ENCODE measurements at regions not wholly inside any gene's neighbourhood (a gene's known extent, or its start where the extent isn't known, plus 50 kb on each side); places are given as distances from the start of the nearest gene placed in this dataset.

DNA sequence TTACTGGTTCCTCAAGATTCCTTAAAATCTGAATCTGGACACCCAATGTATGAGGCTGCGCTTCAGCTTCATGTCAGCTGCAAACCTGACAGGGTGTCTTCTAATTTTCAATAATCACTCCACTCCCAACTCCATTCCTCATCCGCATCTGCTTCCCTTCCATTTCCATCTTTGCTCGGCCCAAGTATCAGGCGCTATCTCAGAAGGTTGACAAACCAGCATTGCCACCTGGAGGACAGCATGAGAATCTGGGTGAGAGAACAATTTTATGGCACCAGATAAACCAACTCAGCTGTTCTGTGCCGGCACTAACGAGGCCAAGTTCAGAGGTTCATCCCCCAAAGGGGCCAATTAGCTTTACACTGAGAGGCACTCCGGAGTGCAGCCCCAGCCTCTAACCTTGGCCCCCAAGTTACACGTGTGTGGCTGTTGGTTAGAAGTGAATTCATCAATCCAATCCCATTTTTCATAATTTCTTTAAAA is 79.1 kb upstream of the LMO2 start (continued):
- TF ChIP-seq, protein P1, sequence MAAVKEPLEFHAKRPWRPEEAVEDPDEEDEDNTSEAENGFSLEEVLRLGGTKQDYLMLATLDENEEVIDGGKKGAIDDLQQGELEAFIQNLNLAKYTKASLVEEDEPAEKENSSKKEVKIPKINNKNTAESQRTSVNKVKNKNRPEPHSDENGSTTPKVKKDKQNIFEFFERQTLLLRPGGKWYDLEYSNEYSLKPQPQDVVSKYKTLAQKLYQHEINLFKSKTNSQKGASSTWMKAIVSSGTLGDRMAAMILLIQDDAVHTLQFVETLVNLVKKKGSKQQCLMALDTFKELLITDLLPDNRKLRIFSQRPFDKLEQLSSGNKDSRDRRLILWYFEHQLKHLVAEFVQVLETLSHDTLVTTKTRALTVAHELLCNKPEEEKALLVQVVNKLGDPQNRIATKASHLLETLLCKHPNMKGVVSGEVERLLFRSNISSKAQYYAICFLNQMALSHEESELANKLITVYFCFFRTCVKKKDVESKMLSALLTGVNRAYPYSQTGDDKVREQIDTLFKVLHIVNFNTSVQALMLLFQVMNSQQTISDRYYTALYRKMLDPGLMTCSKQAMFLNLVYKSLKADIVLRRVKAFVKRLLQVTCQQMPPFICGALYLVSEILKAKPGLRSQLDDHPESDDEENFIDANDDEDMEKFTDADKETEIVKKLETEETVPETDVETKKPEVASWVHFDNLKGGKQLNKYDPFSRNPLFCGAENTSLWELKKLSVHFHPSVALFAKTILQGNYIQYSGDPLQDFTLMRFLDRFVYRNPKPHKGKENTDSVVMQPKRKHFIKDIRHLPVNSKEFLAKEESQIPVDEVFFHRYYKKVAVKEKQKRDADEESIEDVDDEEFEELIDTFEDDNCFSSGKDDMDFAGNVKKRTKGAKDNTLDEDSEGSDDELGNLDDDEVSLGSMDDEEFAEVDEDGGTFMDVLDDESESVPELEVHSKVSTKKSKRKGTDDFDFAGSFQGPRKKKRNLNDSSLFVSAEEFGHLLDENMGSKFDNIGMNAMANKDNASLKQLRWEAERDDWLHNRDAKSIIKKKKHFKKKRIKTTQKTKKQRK (IDR thresholded peaks at IDR 0.05; ENCODE audit: borderline replicate concordance, low read depth, low read length), result no peak
- TF ChIP-seq ZNF239 (CRISPR knock-in tag; IDR thresholded peaks at IDR 0.05), result no peak
- no peak for TF ChIP-seq RBBP5 (IDR thresholded peaks at IDR 0.05; ENCODE audit: borderline replicate concordance, insufficient read depth, low read length, poor library complexity, severe bottlenecking)
- no peak for TF ChIP-seq ZNF212 (CRISPR knock-in tag; IDR thresholded peaks at IDR 0.05)
- TF ChIP-seq CHD4 (IDR thresholded peaks at IDR 0.05; ENCODE audit: insufficient read depth, insufficient replicate concordance, low read depth, low read length, poor library complexity, severe bottlenecking), result no peak
- no peak for TF ChIP-seq EHMT2 (IDR thresholded peaks at IDR 0.05)
- TF ChIP-seq, protein P2, sequence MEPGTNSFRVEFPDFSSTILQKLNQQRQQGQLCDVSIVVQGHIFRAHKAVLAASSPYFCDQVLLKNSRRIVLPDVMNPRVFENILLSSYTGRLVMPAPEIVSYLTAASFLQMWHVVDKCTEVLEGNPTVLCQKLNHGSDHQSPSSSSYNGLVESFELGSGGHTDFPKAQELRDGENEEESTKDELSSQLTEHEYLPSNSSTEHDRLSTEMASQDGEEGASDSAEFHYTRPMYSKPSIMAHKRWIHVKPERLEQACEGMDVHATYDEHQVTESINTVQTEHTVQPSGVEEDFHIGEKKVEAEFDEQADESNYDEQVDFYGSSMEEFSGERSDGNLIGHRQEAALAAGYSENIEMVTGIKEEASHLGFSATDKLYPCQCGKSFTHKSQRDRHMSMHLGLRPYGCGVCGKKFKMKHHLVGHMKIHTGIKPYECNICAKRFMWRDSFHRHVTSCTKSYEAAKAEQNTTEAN (CRISPR knock-in tag; IDR thresholded peaks at IDR 0.05), result no peak
- no peak for TF ChIP-seq POU5F1 (IDR thresholded peaks at IDR 0.05; ENCODE audit: borderline replicate concordance, low read depth, low read length, partially characterized antibody)
- no peak for TF ChIP-seq RBFOX2 (IDR thresholded peaks at IDR 0.05; ENCODE audit: low read depth, low read length)
- TF ChIP-seq, protein P3, sequence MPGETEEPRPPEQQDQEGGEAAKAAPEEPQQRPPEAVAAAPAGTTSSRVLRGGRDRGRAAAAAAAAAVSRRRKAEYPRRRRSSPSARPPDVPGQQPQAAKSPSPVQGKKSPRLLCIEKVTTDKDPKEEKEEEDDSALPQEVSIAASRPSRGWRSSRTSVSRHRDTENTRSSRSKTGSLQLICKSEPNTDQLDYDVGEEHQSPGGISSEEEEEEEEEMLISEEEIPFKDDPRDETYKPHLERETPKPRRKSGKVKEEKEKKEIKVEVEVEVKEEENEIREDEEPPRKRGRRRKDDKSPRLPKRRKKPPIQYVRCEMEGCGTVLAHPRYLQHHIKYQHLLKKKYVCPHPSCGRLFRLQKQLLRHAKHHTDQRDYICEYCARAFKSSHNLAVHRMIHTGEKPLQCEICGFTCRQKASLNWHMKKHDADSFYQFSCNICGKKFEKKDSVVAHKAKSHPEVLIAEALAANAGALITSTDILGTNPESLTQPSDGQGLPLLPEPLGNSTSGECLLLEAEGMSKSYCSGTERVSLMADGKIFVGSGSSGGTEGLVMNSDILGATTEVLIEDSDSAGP (CRISPR knock-in tag; IDR thresholded peaks at IDR 0.05), result no peak
- TF ChIP-seq SRSF7 (optimal IDR thresholded peaks at IDR 0.05; ENCODE audit: low read depth, low read length), result no peak
- no peak for TF ChIP-seq RFX5 (IDR thresholded peaks at IDR 0.05; ENCODE audit: low read depth, low read length)
- no peak for TF ChIP-seq BDP1 (IDR thresholded peaks at IDR 0.05; ENCODE audit: insufficient read depth, insufficient read length)
- TF ChIP-seq HCFC1 (IDR thresholded peaks at IDR 0.05; ENCODE audit: low read depth, low read length), result no peak
- no peak for TF ChIP-seq ZNF282 (CRISPR knock-in tag; IDR thresholded peaks at IDR 0.05)
- TF ChIP-seq DNMT1 (IDR thresholded peaks at IDR 0.05), result no peak

Measured in K562 (cell line).